Activated CD8-positive, alpha-beta memory T cell treated with anti-CD3 and anti-CD28 coated beads for 24 hours (primary cell): ENCODE measurements at regions not wholly inside any gene's neighbourhood (a gene's known extent, or its start where the extent isn't known, plus 50 kb on each side); places are given as distances from the start of the nearest gene placed in this dataset.
"Not testable (repeated sequence)": the region's sequence is repeated elsewhere in the genome, so short reads cannot be mapped to it uniquely, and the experiment has no call there.

Experiments used
- DNase-seq: peaks from one replicate; pipeline ENCODE4 v3.0.0-alpha.2; 2020

DNA sequence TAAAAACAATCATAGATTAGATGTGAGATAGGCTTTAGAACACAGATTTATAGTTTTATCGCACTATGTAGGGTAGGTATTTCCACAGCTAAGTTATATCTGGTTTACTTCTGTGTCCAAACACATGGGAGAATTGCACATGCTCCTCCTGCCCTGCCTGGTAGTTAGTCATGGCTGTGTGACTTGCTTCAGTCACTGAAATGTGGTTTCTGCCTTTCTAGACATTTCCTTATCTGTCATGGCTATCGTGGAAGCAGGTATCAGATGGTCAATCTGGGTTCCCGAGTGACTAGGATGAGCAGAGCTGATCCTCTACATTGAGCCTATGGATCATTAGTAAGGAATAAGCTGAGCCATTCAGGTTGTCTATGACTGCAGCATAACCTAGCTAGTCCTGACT is 117.8 kb upstream of the GMDS start:
- DNase-seq: no peak

- no peak for DNase-seq
Observed at GRCh38 chr6:2361195-2361594, 115.8 kb upstream of the GMDS start.

GRCh38 chr6:2360716-2361115 is 115.3 kb upstream of the GMDS start:
- DNase-seq: no peak

- no peak for DNase-seq
Observed at GRCh38 chr6:2360126-2360525, 114.7 kb upstream of the GMDS start.

DNA sequence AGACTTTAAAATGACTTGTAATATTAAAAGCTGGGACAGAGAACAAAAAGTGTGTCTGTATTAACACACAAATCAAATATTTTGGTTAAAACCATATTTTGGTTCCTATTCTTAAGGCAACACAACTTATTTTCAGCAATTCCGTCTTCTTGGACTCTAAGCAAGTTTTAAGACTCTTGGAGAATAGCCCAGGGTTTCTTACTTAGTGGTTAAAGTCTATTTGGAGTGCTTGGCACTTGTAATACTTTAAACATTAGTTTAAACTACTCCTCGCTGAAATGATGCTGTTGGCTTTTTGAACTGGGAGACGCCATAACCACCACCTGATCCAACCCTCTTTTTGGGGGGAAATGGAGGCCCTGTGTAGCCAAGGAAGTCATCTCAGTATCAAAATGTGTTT is 109.7 kb upstream of the GMDS start:
- DNase-seq: no peak

- DNase-seq: no peak
Observed at GRCh38 chr6:2354138-2354491, 108.7 kb upstream of the GMDS start.

- DNase-seq: peak; percentile 79
Observed at GRCh38 chr6:2353412-2354137, 108.2 kb upstream of the GMDS start.

DNA sequence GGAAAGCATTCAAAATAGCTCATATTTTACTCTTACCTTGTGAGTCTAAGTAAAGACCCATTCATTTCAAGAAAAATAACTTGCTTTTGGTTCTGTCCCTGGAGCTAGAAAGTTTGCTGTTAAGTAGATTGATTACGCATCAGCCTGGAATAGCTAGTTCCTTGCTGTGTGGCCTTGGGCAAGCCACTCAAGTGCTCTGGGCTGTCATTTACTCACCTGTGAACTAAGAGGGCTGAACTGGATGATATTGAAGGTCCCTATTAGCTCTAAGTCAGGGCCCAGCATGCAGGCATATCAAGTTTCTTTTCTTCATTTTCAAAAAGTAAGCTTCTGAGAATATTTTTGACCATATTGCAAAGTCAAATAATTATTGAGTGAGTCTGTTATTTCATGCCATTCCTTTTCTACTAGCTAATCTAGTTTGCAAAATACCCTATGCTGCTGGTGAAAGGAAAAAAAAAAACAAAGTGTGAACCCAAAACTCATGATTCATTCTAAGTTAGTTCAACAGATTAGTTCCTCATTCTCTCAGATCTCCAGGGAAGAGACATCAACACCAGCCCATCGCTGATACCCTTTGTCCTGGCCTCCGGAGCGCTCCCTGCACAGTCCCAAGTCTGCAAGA is 106.5 kb upstream of the GMDS start:
- no peak for DNase-seq

GRCh38 chr6:2351090-2351489 is 105.7 kb upstream of the GMDS start:
- no peak for DNase-seq

- DNase-seq: no peak
Observed at GRCh38 chr6:2346078-2346477, 100.7 kb upstream of the GMDS start.

DNA sequence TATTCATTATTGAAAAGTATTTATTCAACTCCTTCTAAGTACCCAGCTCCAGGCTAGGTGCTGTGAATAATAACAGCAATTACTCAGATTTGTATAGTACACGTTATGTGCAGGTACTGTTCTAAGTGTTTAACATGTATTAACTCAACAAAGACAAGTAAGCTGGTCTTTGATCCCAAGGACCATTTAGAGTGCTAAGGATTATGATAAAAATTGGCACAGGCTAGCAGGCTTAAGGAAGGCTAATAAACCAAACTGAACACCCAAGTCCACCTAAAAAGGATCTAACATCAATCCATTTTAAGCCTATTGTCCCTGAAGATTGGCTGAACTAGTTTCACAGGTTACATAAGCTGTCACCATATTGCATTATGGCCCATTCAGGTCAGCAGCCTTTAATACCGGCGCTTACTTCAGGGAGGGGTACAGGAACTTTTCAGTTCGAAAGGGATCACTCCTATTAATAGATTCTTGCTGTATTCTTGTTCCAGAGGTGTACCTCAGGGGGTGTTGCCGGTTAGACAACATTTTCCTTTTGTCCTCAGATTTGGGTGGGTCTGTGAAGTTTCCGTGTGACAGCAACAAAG is 99.0 kb upstream of the GMDS start:
- DNase-seq: no peak

- DNase-seq: no peak
Observed at GRCh38 chr6:2327591-2327990, 82.2 kb upstream of the GMDS start.

DNA sequence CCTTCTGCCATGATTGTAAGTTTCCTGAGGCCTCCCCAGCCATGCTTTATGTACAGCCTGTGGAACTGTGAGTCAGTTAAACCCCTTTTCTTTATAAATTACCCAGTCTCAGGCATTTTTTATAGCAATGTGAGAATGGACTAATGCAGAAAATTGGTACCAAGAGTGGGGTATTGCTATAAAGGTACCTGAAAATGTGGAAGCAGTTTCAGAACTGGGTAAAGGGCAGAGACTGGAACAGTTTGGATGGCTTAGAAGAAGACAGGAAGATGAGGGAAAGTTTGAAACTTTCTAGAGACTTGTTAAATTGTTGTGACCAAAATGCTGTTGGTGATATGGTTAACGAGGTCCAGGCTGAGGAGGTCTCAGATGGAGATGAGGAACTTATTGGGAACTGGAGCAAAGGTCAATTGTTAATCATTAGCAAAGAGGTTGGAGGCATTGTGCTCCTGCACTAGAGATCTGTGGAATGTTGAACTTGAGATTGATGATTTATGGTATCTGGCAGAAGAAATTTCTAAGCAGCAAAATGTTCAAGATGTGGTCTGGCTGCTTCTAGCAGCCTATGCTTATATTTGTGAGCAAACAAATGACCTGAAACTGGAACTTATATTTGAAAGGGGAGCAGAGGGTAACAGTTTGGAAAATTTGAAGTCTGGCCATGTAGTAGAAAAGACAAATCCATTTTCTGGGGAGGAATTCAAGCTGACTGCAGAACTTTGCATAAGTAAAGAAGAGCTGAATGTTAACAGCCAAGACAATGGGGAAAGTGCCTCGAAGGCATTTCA is 79.0 kb upstream of the GMDS start:
- DNase-seq: no peak

DNA sequence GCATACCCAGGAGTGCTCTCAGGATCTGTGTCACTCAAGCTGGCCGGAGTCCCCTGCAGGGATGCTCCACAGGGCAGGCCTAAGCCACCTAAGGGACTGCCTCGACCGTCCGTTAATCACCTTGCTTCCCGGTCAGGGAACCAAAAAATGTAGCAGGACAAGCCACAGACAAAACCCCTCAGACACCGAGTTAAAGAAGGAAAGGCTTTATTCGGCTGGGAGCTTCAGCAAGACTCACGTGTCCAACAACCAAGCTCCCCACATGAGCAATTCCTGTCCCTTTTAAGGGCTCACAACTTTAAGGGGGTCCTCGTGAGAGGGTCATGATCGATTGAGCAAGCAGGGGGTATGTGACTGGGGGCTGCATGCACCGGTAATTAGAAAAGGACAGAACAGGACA is 72.1 kb upstream of the GMDS start:
- DNase-seq: not testable (repeated sequence)

GRCh38 chr6:2314641-2315040 is 69.2 kb upstream of the GMDS start:
- no peak for DNase-seq

DNA sequence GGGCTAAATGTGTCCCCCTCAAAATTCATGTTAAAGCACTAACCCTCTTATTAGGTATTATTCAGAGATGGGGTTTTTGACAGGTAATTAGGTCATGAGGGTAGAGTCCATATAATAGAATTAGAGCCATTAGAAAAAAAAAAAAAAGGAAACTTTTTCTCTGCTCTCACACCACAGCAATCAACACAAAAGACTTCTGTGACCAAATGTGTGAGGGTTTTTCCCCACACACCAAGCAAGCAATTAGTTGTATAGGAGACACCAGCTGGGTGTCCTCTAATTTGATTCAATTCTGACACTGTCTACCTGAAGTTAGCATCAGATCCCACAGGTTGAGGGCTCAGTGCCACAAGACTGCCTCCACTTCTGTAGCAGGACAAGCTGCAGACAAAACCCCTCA is 64.6 kb upstream of the GMDS start:
- DNase-seq: no peak

DNA sequence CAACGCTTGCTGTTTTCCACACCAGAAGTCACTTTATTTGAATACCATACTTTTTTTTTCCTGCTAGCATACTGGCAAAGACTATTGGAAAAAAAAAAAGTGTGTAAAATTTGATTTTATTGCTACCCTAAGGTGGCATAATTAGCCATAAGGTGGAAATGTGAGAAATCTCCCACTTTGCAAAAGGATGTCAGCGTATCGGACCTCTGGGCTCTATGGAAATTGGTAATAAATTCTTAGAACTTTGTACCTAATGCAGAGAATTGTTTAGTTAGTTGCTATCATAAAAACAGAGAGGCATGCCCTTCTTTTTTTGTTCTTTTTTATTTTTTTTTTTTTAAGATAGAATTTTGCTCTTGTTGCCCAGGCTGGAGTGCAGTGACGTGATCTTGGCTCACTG is 63.7 kb upstream of the GMDS start:
- DNase-seq: no peak

DNA sequence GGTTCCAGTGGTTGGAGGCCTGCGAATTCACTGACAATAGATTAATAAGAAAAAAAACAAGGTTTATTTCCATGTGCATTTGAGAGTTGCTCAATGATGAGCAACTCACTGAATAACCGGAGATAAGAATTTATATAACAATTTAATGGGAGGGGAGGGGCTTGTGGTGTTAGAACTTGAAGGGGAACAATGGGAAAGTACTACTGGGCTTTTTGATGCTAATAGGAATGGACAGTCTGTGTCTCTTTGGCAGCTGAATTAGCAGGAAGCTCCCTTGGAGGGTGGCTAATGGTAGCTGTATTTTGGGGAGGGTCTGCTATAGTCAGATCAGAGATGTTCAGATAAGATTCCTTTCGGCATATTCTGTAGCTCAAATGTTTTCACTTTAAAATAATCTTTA is 62.4 kb upstream of the GMDS start:
- no peak for DNase-seq

GRCh38 chr6:2305951-2306350 is 60.5 kb upstream of the GMDS start:
- DNase-seq: no peak

GRCh38 chr6:2302482-2302881 is 57.1 kb upstream of the GMDS start:
- DNase-seq: not testable (repeated sequence)

GRCh38 chr6:2296781-2297180 is 51.4 kb upstream of the GMDS start:
- DNase-seq: no peak
